NCI-H1417 treated with DMSO at 0.1 percent for 48 hours (cell line): ENCODE measurements at regions not wholly inside any gene's neighbourhood (a gene's known extent, or its start where the extent isn't known, plus 50 kb on each side); places are given as distances from the start of the nearest gene placed in this dataset.
"Not testable (repeated sequence)": the region's sequence is repeated elsewhere in the genome, so short reads cannot be mapped to it uniquely, and the experiment has no call there.

Source experiments
- DNase-seq: peaks from one replicate; lab custom pipeline; 2025; lab: John Stamatoyannopoulos, UW

DNA sequence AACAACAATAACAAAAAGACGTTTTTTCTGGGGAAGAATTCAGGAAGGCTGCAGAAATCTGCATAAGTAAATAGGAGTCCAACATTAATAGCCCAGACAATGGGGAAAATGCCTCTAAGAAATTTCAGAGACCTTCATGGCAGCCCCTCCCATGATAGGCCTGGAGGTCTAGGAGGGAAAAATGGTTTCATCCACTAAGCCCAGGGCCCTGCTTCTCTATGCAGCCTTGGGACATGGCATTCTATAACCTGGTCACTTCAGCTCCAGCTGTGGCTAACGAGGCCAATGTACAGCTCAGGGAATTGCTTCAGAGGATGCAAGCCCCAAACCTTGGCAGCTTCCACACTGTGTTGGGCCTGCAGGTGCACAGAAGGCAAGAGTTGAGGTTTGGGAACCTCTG is 125.6 kb upstream of the GMNC start:
- DNase-seq: no peak

DNA sequence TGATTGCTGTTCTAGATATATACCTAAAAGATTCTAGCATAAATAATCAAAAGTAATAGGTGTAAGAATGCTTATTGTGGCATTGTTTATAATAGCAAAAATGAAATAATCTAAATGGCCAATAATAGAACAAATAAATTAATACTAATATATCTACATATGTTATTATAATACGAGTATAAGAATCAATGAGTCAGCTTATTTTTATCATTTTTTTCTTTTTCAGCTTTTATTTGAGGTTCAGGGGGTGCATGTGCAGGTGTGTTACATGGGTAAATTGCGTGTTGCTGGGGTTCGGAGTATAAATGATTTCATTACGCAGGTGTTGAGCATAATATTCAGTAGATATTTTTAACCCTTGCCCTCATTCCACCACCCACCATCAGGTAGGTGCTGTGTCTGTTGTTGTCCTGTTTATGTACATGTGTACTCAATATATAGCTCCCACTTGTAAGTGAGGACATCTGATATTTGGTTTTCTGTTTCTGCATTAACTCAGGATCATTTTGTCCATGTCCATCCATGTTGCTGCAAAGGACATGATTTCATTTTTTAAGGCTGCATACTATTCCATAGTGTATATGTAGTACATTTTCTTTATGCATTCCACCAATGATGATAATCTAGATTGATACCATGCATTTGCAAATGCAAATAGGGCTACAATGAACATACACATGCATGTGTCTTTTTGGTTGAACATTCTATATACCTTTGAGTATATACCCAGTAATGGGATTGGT is 122.2 kb upstream of the GMNC start:
- DNase-seq: no peak

DNA sequence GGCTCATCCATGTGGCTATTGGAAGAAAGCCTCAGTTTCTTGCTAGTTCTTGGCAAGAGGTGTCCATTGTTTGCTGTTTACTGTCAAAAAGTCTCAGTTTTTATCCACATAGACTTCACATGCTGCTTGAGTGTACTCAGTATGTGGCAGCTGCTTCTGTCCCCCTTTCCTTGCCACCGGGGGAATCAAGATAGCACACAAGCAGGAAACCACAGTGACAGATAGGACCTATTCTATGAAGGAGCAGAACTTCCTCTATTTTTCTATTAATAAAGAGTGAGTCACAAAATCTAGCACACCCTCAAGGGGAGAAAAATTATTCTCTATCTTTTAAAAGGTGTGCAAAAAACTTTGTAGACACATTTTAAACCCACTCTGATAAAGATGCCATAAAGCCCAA is 121.4 kb upstream of the GMNC start:
- DNase-seq: no peak

DNA sequence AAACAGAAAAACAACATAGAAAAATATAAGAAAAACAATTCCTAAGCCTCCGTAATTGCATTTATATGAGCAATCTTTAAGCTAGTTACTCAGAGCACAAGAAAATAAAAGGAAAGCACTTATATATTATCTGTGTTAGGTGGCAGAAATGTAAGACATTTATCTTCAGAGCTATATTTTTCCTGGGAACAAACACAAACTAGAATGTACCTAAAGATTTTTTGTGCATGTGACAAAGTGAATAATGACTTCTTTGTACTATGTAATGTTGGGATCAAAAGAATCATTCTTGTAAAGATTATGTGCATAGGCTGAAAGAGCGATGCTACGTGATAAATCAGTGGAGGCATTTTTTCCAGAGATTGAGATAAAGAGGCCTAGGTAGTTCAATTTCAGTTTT is 111.3 kb upstream of the GMNC start:
- no peak for DNase-seq

DNA sequence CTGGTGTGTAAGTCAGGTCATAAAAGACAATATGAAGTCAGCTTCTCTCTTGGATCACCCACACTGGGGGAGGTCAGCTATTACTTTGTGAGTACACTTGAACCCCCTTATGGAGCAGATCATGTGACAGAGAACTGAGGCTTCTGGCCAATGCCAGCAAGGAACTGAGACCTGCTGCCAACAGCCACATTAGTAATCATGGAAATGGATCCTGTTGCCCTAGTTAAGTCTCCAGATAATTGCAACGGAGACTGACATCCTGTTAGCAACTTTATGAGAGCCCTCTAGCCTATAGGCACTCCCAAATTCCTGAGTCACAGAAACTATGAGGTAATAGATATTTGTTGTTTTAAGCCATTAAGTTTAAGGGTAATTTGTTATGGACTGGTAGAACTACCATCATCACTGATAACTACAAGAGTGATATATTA is 110.4 kb upstream of the GMNC start:
- no peak for DNase-seq

GRCh38 chr3:190972196-190972595 is 109.7 kb upstream of the GMNC start:
- DNase-seq: no peak

DNA sequence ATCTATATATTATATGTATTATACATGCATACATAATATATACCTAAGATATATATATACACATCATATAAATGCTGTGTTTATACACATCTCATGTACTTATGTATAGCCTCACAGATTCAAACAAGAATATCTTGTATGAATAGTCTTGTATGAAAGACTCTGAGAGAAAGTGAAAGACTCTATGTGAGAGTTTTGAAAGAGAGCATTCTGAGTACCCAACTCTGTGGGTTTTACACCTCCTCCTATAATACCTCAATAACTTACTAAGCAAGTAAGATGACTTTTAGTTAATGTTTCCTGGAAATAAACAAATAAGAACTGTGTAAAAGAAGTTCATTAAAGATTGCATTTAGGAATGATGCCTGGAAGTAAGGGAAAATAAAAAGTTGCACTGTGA is 108.1 kb upstream of the GMNC start:
- no peak for DNase-seq

- no peak for DNase-seq
These were observed 106.1 kb upstream of the GMNC start for GRCh38 chr3:190968616-190969015.

- DNase-seq: not testable (repeated sequence)
These were observed 102.4 kb upstream of the GMNC start for GRCh38 chr3:190964931-190965330.

GRCh38 chr3:190959077-190959476 is 96.6 kb upstream of the GMNC start:
- DNase-seq: no peak

DNA sequence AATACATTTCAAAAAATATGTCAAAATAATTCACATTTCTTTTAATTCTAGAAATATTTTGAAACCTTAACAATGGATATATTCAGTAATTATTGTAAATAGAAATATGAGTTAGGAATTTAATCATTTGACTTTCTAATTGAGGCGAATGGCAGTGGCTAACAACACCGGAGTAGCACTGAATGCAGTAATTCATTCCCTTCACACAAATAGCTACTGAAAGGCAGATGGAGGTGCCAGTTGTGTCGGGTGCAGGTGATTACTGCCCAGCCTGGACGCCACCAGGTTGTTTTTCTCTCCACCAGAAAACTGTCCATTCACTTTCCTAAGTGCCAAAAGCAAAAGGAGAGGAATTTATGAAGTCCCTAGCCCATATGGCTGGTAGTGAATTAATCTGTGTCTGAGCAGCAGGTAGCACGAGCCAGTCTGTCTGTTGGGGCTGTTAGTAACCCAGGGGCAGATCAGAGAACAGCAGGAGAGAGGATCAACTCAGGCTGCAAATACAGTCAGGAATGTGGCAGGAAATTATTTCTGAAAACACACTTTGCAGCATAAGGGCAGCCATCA is 79.3 kb upstream of the GMNC start:
- DNase-seq: no peak

- DNase-seq: not testable (repeated sequence)
These were observed 72.1 kb upstream of the GMNC start for GRCh38 chr3:190934616-190935015.

- DNase-seq: no peak
These were observed 64.1 kb upstream of the GMNC start for GRCh38 chr3:190926619-190927018.

DNA sequence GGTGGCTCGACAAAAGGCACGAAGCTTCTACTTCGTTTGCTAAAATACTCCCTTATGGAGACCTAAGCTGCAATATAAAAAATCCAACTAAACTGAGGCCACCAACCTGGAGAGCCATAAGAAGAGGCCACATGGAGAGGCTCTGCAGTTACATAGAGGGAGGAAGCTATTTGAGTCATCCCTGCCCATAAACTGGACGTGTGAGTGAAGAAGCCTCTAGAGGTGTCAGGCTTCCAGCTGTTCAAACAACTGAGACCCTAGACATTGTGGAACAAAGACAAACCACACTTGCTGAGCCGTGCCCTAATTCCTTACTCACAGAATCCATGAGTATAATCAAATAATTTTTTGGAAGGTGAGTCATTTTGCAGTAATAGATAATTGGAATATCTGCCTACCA is 50.2 kb upstream of the GMNC start:
- DNase-seq: no peak
